Loucy (cell line): ENCODE measurements at regions not wholly inside any gene's neighbourhood (a gene's known extent, or its start where the extent isn't known, plus 50 kb on each side); places are given as distances from the start of the nearest gene placed in this dataset.
"Not testable (repeated sequence)": the region's sequence is repeated elsewhere in the genome, so short reads cannot be mapped to it uniquely, and the experiment has no call there.

ENCODE experiments used
- H2AFZ ChIP-seq: fragments of 200-600 bp; sonication (generic); 2 replicates; pipeline ENCODE4 v1.6.0; 2016; ENCODE audit warnings: antibody characterized with exemption, mild to moderate bottlenecking, low read length, moderate library complexity
- H3F3A ChIP-seq: fragments of 200-600 bp; 2 replicates; pipeline ENCODE4 v1.6.0; 2016; ENCODE audit warnings: antibody characterized with exemption, low read depth, mild to moderate bottlenecking
- H3K27me3 ChIP-seq: fragments of 200-600 bp; sonication (generic); 2 replicates; pipeline ENCODE4 v1.6.1; 2014; ENCODE audit warnings: low read length, mild to moderate bottlenecking; ENCODE audit not compliant: insufficient read depth, poor library complexity, severe bottlenecking
- H3K36me3 ChIP-seq: fragments of 200-600 bp; sonication (generic); 2 replicates; pipeline ENCODE4 v1.6.1; 2016; ENCODE audit warnings: low read length; ENCODE audit not compliant: insufficient read depth
- H3K4me1 ChIP-seq: fragments of 200-600 bp; sonication (generic); 2 replicates; pipeline ENCODE4 v1.5.1; 2014; ENCODE audit warnings: low read length, mild to moderate bottlenecking; ENCODE audit not compliant: insufficient read depth, poor library complexity, severe bottlenecking
- H3K4me2 ChIP-seq: fragments of 200-600 bp; sonication (generic); 2 replicates; pipeline ENCODE4 v1.6.0; 2014; ENCODE audit warnings: antibody characterized with exemption, low read length, low read depth, mild to moderate bottlenecking; ENCODE audit not compliant: poor library complexity, severe bottlenecking
- H3K4me3 ChIP-seq: fragments of 200-600 bp; sonication (generic); 2 replicates; pipeline ENCODE4 v1.5.1; 2014; ENCODE audit warnings: low read length, mild to moderate bottlenecking, mixed read lengths; ENCODE audit not compliant: poor library complexity, severe bottlenecking
- H3K79me2 ChIP-seq: fragments of 200-600 bp; sonication (generic); 2 replicates; pipeline ENCODE4 v1.6.1; 2014; ENCODE audit warnings: low read length; ENCODE audit not compliant: insufficient read depth
- H3K9ac ChIP-seq: fragments of 200-600 bp; sonication (generic); 2 replicates; pipeline ENCODE4 v1.6.0; 2014; ENCODE audit warnings: mild to moderate bottlenecking, low read depth, low read length, moderate library complexity; ENCODE audit not compliant: poor library complexity, severe bottlenecking
- H3K9me2 ChIP-seq: fragments of 200-600 bp; sonication (generic); replicated peaks from 2 replicates; pipeline ENCODE4 v1.6.1; 2016; ENCODE audit warnings: low read depth, low read length, mixed read lengths
- H3K9me3 ChIP-seq: fragments of 200-600 bp; sonication (generic); 2 replicates; pipeline ENCODE4 v1.6.1; 2014; ENCODE audit warnings: mild to moderate bottlenecking, antibody characterized with exemption, low read length, low read depth; ENCODE audit not compliant: insufficient read depth
- H4K20me1 ChIP-seq: fragments of 200-600 bp; sonication (generic); 2 replicates; pipeline ENCODE4 v1.6.0; 2014; ENCODE audit warnings: antibody characterized with exemption, low read length, mild to moderate bottlenecking; ENCODE audit not compliant: insufficient read depth, poor library complexity, severe bottlenecking
- CTCF ChIP-seq: fragments of 200-600 bp; sonication (generic); conservative IDR thresholded peaks from 2 replicates; pipeline ENCODE4 v1.5.1; 2014; ENCODE audit warnings: mild to moderate bottlenecking, antibody characterized with exemption, low read length
- EZH2phosphoT487 ChIP-seq: fragments of 200-600 bp; IDR thresholded peaks from 2 replicates; pipeline ENCODE4 v1.6.1; 2018; ENCODE audit warnings: antibody characterized with exemption, mild to moderate bottlenecking, moderate library complexity, borderline replicate concordance

GRCh38 chr16:33059206-33059605 lies 134.8 kb upstream of the TP53TG3C start:
- no peaks in the 10 kb centered on the region for H3K9me3 ChIP-seq
- no peaks in the 10 kb centered on the region for H3K4me1 ChIP-seq
- no peak overlapping the region for H3K4me2 ChIP-seq
- TF ChIP-seq CTCF (no peak), EZH2phosphoT487 (no peak)
- H3K79me2 ChIP-seq, result no peaks in the 10 kb centered on the region
- H4K20me1 ChIP-seq, result no peaks in the 10 kb centered on the region
- no peaks in the 10 kb centered on the region for H3K27me3 ChIP-seq
- no peak overlapping the region for H3K4me3 ChIP-seq
- no peak overlapping the region for H2AFZ ChIP-seq
- H3K36me3 ChIP-seq, result no peaks in the 10 kb centered on the region
- H3K9ac ChIP-seq, result no peak overlapping the region
- H3F3A ChIP-seq, result no peaks in the 10 kb centered on the region
- no peaks in the 10 kb centered on the region for H3K9me2 ChIP-seq

- H3K36me3 ChIP-seq, H3K9me3 ChIP-seq, H4K20me1 ChIP-seq, H3K4me2 ChIP-seq, H3K27me3 ChIP-seq, H3K9ac ChIP-seq, H2AFZ ChIP-seq, H3K4me3 ChIP-seq, H3K4me1 ChIP-seq, H3K79me2 ChIP-seq, H3F3A ChIP-seq, H3K9me2 ChIP-seq: not testable (repeated sequence)
Measured at GRCh38 chr16:33059654-33060421, 134.2 kb upstream of the TP53TG3C start.

DNA sequence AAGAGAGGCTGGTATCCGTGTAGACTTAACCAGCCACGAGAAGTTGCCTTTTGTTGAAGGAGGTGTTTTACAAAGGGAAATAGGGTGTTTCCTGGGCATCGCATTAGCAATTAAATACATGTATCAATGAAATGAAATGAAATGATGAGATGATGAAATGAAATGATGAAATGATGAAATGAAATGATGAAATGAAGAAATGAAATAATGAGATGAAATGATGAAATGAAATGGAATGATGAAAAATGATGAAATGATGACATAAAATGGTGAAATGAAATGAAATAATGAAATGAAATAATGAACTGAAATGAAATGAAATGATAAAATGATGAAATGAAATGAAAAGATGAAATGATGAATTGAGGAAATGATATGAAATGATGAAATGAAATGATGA lies 131.3 kb upstream of the TP53TG3C start:
- not testable (repeated sequence) for H4K20me1 ChIP-seq, H3K4me2 ChIP-seq

GRCh38 chr16:33063365-33064170 lies 130.5 kb upstream of the TP53TG3C start:
- H3K9ac ChIP-seq, H2AFZ ChIP-seq, H3K4me3 ChIP-seq, H3K79me2 ChIP-seq, H3K4me1 ChIP-seq, H4K20me1 ChIP-seq, H3K4me2 ChIP-seq, H3K9me2 ChIP-seq, H3K9me3 ChIP-seq, H3F3A ChIP-seq, H3K36me3 ChIP-seq, H3K27me3 ChIP-seq: not testable (repeated sequence)

More for the DNA sequence above, 131.3 kb upstream of the TP53TG3C start:
- not testable (repeated sequence) for H3K27me3 ChIP-seq, H3F3A ChIP-seq, H3K36me3 ChIP-seq, H2AFZ ChIP-seq, H3K9me2 ChIP-seq, H3K4me1 ChIP-seq, H3K9me3 ChIP-seq, H3K9ac ChIP-seq, H3K79me2 ChIP-seq, H3K4me3 ChIP-seq

DNA sequence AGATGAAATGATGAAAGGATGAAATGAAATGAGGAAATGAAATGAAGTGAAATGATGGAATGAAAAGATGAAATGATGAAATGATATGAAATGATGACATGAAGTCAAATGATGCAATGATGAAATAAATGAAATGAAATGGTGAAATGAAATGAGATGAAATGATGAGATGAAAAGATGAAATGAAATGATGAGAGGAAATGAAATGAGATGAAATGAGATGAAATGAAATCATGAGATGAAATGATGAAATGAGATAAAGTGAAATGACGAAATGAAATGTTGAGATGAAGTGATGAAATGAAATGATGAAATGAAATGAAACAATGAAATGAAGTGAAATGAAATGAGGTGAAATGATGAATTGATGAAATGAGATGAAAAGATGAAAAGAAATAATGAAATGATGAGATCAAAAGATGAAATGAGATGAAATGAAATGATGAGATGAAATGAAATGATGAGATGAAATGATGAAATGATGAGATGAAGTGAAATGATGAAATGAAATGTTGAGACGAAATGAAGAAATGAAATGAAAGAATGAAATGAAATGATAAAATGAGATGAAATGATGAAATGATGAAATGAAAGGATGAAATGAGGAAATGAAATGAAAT lies 129.5 kb upstream of the TP53TG3C start:
- H3K9me2 ChIP-seq, H3K27me3 ChIP-seq, H3K4me2 ChIP-seq, H2AFZ ChIP-seq, H3K79me2 ChIP-seq, H3K36me3 ChIP-seq, H3F3A ChIP-seq, H3K4me1 ChIP-seq, H3K9me3 ChIP-seq, H3K4me3 ChIP-seq, H3K9ac ChIP-seq, H4K20me1 ChIP-seq: not testable (repeated sequence)
